ENCODE measurements at regions not wholly inside any gene's neighbourhood (a gene's known extent, or its start where the extent isn't known, plus 50 kb on each side); places are given as distances from the start of the nearest gene placed in this dataset.

- TF ChIP-seq CTCF (IDR thresholded peaks at IDR 0.05) (no peak), POLR2A (IDR thresholded peaks at IDR 0.05) (no peak), POLR2AphosphoS5 (IDR thresholded peaks at IDR 0.05) (no peak), EP300 (IDR thresholded peaks at IDR 0.05) (no peak)
These were observed 90.4 kb downstream of the CYP26B1 start for GRCh38 chr2:72057308-72057707.
